Left ventricle myocardium inferior (tissue), 1 donor: ENCODE measurements at regions not wholly inside any gene's neighbourhood (a gene's known extent, or its start where the extent isn't known, plus 50 kb on each side); places are given as distances from the start of the nearest gene placed in this dataset.

Source experiments
- DNase-seq: peaks from one replicate; pipeline ENCODE4 v3.0.0-alpha.2; 2020
- H3K27ac ChIP-seq: fragments of 200-600 bp; replicated peaks from 2 replicates; pipeline ENCODE4 v1.8.0; 2021
- H3K27me3 ChIP-seq: fragments of 200-600 bp; 2 replicates; pipeline ENCODE4 v1.8.0; 2021; ENCODE audit warnings: low read depth
- H3K36me3 ChIP-seq: fragments of 200-600 bp; 2 replicates; pipeline ENCODE4 v1.8.0; 2021
- H3K4me1 ChIP-seq: fragments of 200-600 bp; 2 replicates; pipeline ENCODE4 v1.8.0; 2021
- H3K4me3 ChIP-seq: fragments of 200-600 bp; 2 replicates; pipeline ENCODE4 v1.8.0; 2021; ENCODE audit warnings: mild to moderate bottlenecking, moderate library complexity
- H3K9me3 ChIP-seq: fragments of 200-600 bp; replicated peaks from 2 replicates; pipeline ENCODE4 v1.8.0; 2021
- intact Hi-C: fragments of 100-400 bp; cut with micrococcal nuclease; formaldehyde crosslinking; loops from one replicate; pipeline ENCODE4 v1.11.0; 2022
- TF ChIP-seq, protein P1 (sequence below): fragments of 200-600 bp; IDR thresholded peaks from 2 replicates; pipeline ENCODE4 v1.8.0; 2021; ENCODE audit warnings: antibody characterized with exemption, mild to moderate bottlenecking, borderline replicate concordance
- donor health status: DM: no; HTN: yes; CAD: no; lungs with severe emphysema.

DNA sequence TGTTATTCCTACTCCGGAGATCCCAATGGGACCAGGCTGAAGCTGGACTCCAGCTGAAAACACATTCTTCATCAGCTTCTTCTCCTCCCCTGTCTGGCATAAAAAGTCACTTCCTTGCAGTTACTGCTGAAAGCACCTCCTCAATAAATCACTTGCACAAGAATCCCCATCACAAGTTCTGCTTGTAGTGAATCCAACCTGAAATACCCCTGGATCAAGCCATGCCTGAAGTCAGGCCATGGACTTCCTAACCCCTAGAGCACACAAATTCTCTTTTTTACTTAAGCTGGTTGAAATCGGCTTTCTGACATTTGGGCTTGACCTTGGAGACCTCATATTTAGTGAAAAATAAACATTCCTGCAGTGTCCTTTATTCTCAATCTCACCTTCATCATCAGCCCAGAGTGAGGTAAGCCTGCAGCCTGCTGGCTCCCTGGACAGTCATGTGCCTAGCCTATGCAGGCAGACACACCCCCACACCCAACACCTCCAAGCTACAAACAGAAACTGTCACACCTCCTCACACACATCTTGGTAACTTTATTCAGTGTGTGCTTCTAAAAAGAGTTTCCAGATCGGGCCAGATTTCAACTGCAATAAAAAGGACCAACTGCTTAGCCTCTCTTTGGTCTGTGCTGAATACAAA is 51.5 kb upstream of the PTPRT start:
- Histone ChIP-seq H3K9me3 (peaks cover 5% of the 10 kb centered on the region), H3K27ac (no peak overlapping the region), H3K4me3 (no peak overlapping the region), H3K36me3 (no peaks in the 10 kb centered on the region), H3K4me1 (peaks cover 3% of the 10 kb centered on the region), H3K27me3 (peaks cover 78% of the 10 kb centered on the region)
- DNase-seq, result no peak
- intact Hi-C loops, result no loop called here
- TF ChIP-seq, protein P1, sequence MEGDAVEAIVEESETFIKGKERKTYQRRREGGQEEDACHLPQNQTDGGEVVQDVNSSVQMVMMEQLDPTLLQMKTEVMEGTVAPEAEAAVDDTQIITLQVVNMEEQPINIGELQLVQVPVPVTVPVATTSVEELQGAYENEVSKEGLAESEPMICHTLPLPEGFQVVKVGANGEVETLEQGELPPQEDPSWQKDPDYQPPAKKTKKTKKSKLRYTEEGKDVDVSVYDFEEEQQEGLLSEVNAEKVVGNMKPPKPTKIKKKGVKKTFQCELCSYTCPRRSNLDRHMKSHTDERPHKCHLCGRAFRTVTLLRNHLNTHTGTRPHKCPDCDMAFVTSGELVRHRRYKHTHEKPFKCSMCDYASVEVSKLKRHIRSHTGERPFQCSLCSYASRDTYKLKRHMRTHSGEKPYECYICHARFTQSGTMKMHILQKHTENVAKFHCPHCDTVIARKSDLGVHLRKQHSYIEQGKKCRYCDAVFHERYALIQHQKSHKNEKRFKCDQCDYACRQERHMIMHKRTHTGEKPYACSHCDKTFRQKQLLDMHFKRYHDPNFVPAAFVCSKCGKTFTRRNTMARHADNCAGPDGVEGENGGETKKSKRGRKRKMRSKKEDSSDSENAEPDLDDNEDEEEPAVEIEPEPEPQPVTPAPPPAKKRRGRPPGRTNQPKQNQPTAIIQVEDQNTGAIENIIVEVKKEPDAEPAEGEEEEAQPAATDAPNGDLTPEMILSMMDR, result no peak
